ENCODE measurements at regions not wholly inside any gene's neighbourhood (a gene's known extent, or its start where the extent isn't known, plus 50 kb on each side); places are given as distances from the start of the nearest gene placed in this dataset.

- TF ChIP-seq, protein P1, sequence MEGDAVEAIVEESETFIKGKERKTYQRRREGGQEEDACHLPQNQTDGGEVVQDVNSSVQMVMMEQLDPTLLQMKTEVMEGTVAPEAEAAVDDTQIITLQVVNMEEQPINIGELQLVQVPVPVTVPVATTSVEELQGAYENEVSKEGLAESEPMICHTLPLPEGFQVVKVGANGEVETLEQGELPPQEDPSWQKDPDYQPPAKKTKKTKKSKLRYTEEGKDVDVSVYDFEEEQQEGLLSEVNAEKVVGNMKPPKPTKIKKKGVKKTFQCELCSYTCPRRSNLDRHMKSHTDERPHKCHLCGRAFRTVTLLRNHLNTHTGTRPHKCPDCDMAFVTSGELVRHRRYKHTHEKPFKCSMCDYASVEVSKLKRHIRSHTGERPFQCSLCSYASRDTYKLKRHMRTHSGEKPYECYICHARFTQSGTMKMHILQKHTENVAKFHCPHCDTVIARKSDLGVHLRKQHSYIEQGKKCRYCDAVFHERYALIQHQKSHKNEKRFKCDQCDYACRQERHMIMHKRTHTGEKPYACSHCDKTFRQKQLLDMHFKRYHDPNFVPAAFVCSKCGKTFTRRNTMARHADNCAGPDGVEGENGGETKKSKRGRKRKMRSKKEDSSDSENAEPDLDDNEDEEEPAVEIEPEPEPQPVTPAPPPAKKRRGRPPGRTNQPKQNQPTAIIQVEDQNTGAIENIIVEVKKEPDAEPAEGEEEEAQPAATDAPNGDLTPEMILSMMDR (IDR thresholded peaks at IDR 0.05; ENCODE audit: low read depth, low read length) = no peak
- no peak for DNase-seq (ENCODE audit: extremely low read depth, low read depth)
Measured at GRCh38 chrX:110415440-110416170, 57.0 kb downstream of the RTL9 start.

DNA sequence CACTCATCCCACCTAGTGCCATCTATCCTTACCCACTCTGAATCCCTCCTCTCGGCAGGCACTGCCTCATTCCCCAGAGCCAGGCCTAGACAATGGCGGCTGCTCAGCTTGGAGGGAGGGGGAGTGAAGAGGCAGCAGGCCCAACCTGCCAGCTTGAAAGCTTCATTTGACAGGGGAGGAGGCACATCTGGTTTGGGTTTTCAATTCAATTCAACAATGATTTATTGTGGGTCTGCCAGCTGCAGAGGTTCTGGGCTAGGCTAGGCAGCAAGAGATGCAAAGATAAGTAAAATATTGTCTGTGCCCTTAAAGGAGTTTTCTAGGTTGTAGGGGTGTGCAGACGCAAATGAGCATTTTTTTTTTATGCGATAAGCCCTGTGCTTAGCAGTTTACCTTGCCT, 58.5 kb downstream of the RTL9 start:
- TF ChIP-seq, protein P1 (IDR thresholded peaks at IDR 0.05; ENCODE audit: low read depth, low read length) = no peak

DNA sequence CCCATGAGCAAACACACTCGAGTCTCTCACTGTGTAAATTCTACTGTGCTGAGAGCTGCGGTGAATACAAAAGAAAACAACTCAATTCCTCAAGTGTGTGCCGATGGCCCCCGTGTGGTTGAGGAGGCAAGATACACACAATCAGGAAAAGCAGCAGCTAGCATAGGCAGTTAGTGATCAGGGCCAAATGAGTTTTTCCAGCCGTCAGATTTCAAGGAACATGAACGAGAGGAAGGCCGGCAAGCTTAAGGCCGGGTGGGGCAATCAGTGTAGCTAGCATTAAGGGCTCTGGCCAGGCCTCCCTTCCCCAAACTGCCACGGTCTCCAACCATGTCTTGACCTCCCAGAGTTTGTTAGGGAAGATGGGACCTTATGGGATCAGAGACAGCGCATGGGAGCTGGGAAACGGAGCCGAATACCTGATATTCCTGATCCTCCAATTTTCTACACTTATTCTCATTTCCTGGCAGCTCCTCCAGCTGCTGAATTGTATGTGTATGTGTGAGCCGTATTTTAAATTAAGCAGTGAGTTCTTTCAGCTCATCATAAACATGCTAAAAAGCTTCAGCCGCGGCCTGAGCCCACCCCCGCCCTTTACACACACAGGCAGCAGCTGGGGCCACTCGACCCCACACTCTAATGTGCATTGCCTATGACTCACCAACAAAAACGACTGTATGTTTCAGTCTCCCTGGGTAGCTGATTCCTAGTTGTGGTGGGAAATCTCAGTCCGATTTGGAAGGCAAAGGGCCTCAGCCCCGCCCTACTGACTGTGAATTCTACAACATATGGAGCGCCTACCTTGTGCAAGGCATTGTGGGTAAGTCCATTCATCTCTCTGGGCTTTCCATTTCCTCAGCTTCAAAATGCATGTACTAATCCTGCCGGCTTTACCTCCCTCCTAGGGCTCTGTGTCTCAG, 59.9 kb downstream of the RTL9 start:
- no peak for DNase-seq (ENCODE audit: extremely low read depth, low read depth)
- TF ChIP-seq, protein P1 (IDR thresholded peaks at IDR 0.05; ENCODE audit: low read depth, low read length) = peak; percentile 53

More for the DNA sequence above, 58.5 kb downstream of the RTL9 start:
- DNase-seq (ENCODE audit: extremely low read depth, low read depth) = no peak

GRCh38 chrX:110419512-110419911, 60.9 kb downstream of the RTL9 start:
- no peak for DNase-seq (ENCODE audit: extremely low read depth, low read depth)
- TF ChIP-seq, protein P1 (IDR thresholded peaks at IDR 0.05; ENCODE audit: low read depth, low read length) = no peak

DNA sequence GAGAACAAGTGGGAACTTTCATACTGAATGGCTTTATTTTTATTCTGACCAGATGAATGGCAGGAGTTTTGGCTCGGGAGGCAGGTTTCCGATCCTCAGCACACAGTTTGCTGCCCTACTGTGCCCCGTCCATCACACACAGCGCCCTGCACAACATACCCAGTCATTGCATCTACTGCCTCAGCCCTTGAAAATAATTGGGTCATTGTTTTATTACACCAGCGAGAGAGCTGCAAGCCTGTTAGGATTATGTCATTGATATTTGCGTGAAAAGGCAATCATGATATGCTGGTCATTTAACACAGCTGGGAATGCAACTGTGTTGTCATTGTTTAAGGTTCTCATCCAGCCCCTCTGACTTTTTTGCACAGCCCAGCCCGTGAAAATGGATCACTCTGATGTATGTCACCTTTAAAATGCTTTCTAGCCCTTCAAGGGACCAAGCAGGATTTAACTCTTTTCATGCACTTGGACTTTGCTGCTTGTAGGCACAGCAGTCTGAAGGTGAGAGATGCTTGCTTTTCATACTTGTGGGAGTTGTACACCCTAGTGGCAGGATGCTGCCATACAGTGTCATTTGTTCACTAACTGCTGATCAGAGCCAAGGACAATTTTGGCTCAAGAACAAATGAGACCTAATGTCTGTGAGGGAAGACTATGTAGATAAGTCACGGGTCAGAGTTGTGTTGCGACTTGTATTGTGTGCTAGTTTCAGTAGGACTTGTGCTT, 62.3 kb downstream of the RTL9 start:
- no peak for DNase-seq (ENCODE audit: extremely low read depth, low read depth)
- TF ChIP-seq, protein P1 (IDR thresholded peaks at IDR 0.05; ENCODE audit: low read depth, low read length) = peak; percentile 16

DNA sequence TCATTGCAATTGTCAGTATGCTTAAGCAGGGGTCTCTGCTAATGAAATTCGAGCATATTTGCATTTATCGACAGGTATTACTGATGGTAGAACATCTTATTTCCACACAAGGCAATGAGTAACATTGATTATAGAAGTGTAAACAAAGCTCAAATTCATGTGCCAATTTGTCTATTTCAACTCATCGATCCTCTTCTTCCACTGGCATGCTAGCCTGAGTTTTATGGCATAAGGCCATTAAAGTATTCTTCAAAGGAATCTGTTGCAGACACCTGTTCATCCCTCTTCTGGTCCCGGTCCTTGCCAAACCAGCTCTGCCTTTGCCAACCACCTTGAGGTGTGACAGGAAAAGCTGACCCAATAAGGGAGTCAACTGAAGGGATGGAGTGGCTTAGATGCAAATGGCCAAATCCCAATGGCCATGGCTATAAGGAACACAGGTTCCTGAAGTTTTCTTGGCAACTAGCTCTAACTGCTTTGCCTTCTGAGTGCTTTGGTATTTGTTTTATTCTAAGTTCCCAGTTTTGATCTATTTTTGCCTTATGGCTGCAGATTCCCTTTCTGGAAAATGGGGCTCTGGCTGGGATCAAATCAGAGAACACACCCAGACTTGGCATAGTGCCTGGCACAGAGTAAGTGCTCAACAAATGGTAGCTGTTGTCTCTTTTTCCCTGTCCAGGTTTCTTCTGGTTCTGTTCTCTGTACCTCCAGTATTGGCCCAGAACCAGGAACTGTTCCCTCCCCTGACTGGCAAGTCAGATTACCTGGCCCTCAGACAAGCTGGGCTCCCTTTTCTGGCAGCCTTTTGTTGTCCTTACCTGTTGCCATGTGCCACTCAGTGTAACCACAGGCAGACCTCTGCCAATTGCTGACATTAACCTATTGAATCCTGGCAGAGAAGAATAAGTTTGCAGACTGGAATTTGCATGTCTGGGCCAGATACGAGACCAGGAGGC, 63.1 kb downstream of the RTL9 start:
- TF ChIP-seq, protein P1 (IDR thresholded peaks at IDR 0.05; ENCODE audit: low read depth, low read length) = no peak
- DNase-seq (ENCODE audit: extremely low read depth, low read depth) = no peak
